HCT116 (cell line): ENCODE measurements at regions not wholly inside any gene's neighbourhood (a gene's known extent, or its start where the extent isn't known, plus 50 kb on each side); places are given as distances from the start of the nearest gene placed in this dataset.

Experiments used
- ATAC-seq: fragments of 200-7000 bp; cut with Tn5 transposase; 2 replicates; pipeline ENCODE4 v1.9.1; 2020; ENCODE audit warnings: mild to moderate bottlenecking, moderate library complexity
- BruUV-seq: library from RNA; stranded (reverse); fragments of 400-500 nt; replicated peaks from 2 replicates; lab custom pipeline; 2021; lab: Mats Ljungman, UMichigan
- CTCF ChIA-PET: fragments of 300-600 bp; sonication (Branson Sonifier 250); formaldehyde crosslinking; loops from one replicate; lab custom pipeline; 2021; ENCODE audit warnings: antibody characterized with exemption; lab: Charles Lee
- POLR2A ChIA-PET: fragments of 300-600, 350-600 bp; sonication (Branson Sonifier 250); formaldehyde crosslinking; loops from one replicate; lab custom pipeline; 2021; ENCODE audit warnings: antibody characterized with exemption; lab: Charles Lee
- RAD21 ChIA-PET, 2 experiments: fragments of 300-600 bp; sonication (Branson Sonifier 250); formaldehyde crosslinking; loops; one replicate each; lab custom pipeline; 2023; ENCODE audit warnings: low total read pairs in 2 of 2; ENCODE audit not compliant: uncharacterized antibody in 2 of 2, unreplicated experiment in 2 of 2, low non-redundant PET in 1 of 2; lab: Charles Lee
- DNase-seq: peaks from one replicate; pipeline ENCODE4 v3.0.0-alpha.2; 2010; ENCODE audit warnings: low read depth, low spot score
- H2AFZ ChIP-seq: fragments of 200-600 bp; shearing (Covaris generic), sonication (generic); 2 replicates; pipeline ENCODE4 v1.6.1; 2017; ENCODE audit warnings: low read depth, mixed run types, mixed read lengths, antibody characterized with exemption, low read length; ENCODE audit not compliant: poor library complexity, severe bottlenecking
- H3K27ac ChIP-seq: 2 replicates; pipeline ENCODE4 v1.5.1; 2012; ENCODE audit warnings: low read depth, low read length
- H3K27me3 ChIP-seq: fragments of 200-600 bp; sonication (generic); 2 replicates; pipeline ENCODE4 v1.6.1; 2016; ENCODE audit warnings: mixed run types, low read length, mixed read lengths; ENCODE audit not compliant: insufficient read depth
- H3K36me3 ChIP-seq, 2 experiments: fragments of 200-500 bp in 1 of 2; fragments of 200-600 bp in 1 of 2; sonication (Bioruptor generic) in 1 of 2; sonication (generic) in 1 of 2; 2 replicates each; pipeline versions ENCODE4 v1.5.1 to v1.6.1; 2014 to 2016; ENCODE audit warnings: low read length in 2 of 2, inconsistent platforms in 1 of 2, mixed read lengths in 1 of 2, mixed run types in 1 of 2; ENCODE audit not compliant: insufficient read depth in 2 of 2, control insufficient read depth in 1 of 2
- H3K4me1 ChIP-seq, 2 experiments: fragments of 200-600 bp in 1 of 2; sonication (generic) in 1 of 2; 2 replicates each; pipeline versions ENCODE4 v1.5.1 to v1.6.1; 2012 to 2017; ENCODE audit warnings: low read length in 2 of 2, inconsistent platforms in 1 of 2, mild to moderate bottlenecking in 1 of 2, mixed read lengths in 1 of 2, mixed run types in 1 of 2, moderate library complexity in 1 of 2; ENCODE audit not compliant: insufficient read depth in 2 of 2, control insufficient read depth in 1 of 2
- H3K4me2 ChIP-seq: fragments of 200-600 bp; sonication (generic); 2 replicates; pipeline ENCODE4 v1.6.1; 2017; ENCODE audit warnings: mixed run types, low read length, mixed read lengths
- H3K4me3 ChIP-seq, 2 experiments: fragments of 200-600 bp in 1 of 2; sonication (generic) in 1 of 2; replicated peaks in 1 of 2; 2 replicates each; pipeline ENCODE4 v1.5.1; 2011 to 2016; ENCODE audit warnings: low read length in 2 of 2, control low read depth in 1 of 2, low read depth in 1 of 2, mild to moderate bottlenecking in 1 of 2, mixed read lengths in 1 of 2, mixed run types in 1 of 2
- H3K79me2 ChIP-seq: fragments of 200-600 bp; sonication (generic); 2 replicates; pipeline ENCODE4 v1.6.1; 2017; ENCODE audit warnings: mild to moderate bottlenecking, mixed run types, low read length, moderate library complexity, mixed read lengths; ENCODE audit not compliant: insufficient read depth
- H3K9ac ChIP-seq: fragments of 200-600 bp; sonication (generic); 2 replicates; pipeline ENCODE4 v1.6.1; 2016; ENCODE audit warnings: low read length, mixed read lengths
- H3K9me2 ChIP-seq: fragments of 200-600 bp; sonication (generic), shearing (Covaris generic); 2 replicates; pipeline ENCODE4 v1.6.1; 2017; ENCODE audit warnings: mixed run types, mild to moderate bottlenecking, moderate library complexity; ENCODE audit not compliant: insufficient read depth
- H3K9me3 ChIP-seq, 2 experiments: fragments of 200-500 bp in 1 of 2; fragments of 200-600 bp in 1 of 2; sonication (Bioruptor generic) in 1 of 2; sonication (generic) in 1 of 2; 2 replicates each; pipeline ENCODE4 v1.6.1; 2014 to 2017; ENCODE audit warnings: low read length in 2 of 2, mixed read lengths in 2 of 2, inconsistent platforms in 1 of 2, low read depth in 1 of 2, mild to moderate bottlenecking in 1 of 2, mixed run types in 1 of 2, moderate library complexity in 1 of 2; ENCODE audit not compliant: control insufficient read depth in 1 of 2, insufficient read depth in 1 of 2
- H4K20me1 ChIP-seq: fragments of 200-600 bp; sonication (generic), shearing (Covaris generic); 2 replicates; pipeline ENCODE4 v1.6.1; 2017; ENCODE audit warnings: mixed run types, mild to moderate bottlenecking, moderate library complexity; ENCODE audit not compliant: insufficient read depth
- ATF3 ChIP-seq: IDR thresholded peaks from 2 replicates; pipeline ENCODE4 v1.6.1; 2012
- EGR1 ChIP-seq: IDR thresholded peaks from 2 replicates; pipeline ENCODE4 v1.6.1; 2012; ENCODE audit warnings: low read depth
- ELF1 ChIP-seq: IDR thresholded peaks from 2 replicates; pipeline ENCODE4 v1.6.1; 2012; ENCODE audit warnings: low read depth, borderline replicate concordance
- EZH2 ChIP-seq: fragments of 200-600 bp; sonication (generic); IDR thresholded peaks from 2 replicates; pipeline ENCODE4 v1.6.1; 2017; ENCODE audit warnings: antibody characterized with exemption, mixed run types
- EZH2phosphoT487 ChIP-seq: fragments of 200-600 bp; IDR thresholded peaks from 2 replicates; pipeline ENCODE4 v1.6.1; 2018; ENCODE audit warnings: antibody characterized with exemption, borderline replicate concordance
- FOSL1 ChIP-seq: IDR thresholded peaks from 2 replicates; pipeline ENCODE4 v1.6.1; 2012; ENCODE audit warnings: low read depth
- JUND ChIP-seq: IDR thresholded peaks from 2 replicates; pipeline ENCODE4 v1.6.1; 2012
- MAX ChIP-seq: IDR thresholded peaks from 2 replicates; pipeline ENCODE4 v1.6.1; 2012
- POLR2A ChIP-seq: IDR thresholded peaks from 2 replicates; pipeline ENCODE4 v1.7.0; 2011; ENCODE audit warnings: borderline replicate concordance; ENCODE audit not compliant: insufficient read depth, insufficient read length; ENCODE audit errors: extremely low read depth
- POLR2AphosphoS5 ChIP-seq: IDR thresholded peaks from 2 replicates; pipeline ENCODE4 v1.6.1; 2011; ENCODE audit warnings: mild to moderate bottlenecking, low read depth, low read length, moderate library complexity
- RAD21 ChIP-seq: IDR thresholded peaks from 2 replicates; pipeline ENCODE4 v1.6.1; 2012; ENCODE audit warnings: low read depth, mild to moderate bottlenecking
- SIN3A ChIP-seq: IDR thresholded peaks from 2 replicates; pipeline ENCODE4 v1.6.1; 2012; ENCODE audit warnings: low read depth
- SP1 ChIP-seq: IDR thresholded peaks from 2 replicates; pipeline ENCODE4 v1.6.1; 2012; ENCODE audit warnings: low read depth
- SRF ChIP-seq: IDR thresholded peaks from 2 replicates; pipeline ENCODE4 v1.6.1; 2012; ENCODE audit warnings: low read depth
- TCF7L2 ChIP-seq: IDR thresholded peaks from 2 replicates; pipeline ENCODE4 v1.7.0; 2011; ENCODE audit warnings: borderline replicate concordance, inconsistent platforms; ENCODE audit not compliant: insufficient read depth, insufficient read length; ENCODE audit errors: extremely low read depth
- YY1 ChIP-seq: IDR thresholded peaks from 2 replicates; pipeline ENCODE4 v1.6.1; 2011; ENCODE audit warnings: low read length, low read depth, moderate library complexity, mild to moderate bottlenecking; ENCODE audit not compliant: insufficient replicate concordance; ENCODE audit errors: extremely low read depth
- ZFX ChIP-seq: fragments of 450-650 bp; IDR thresholded peaks from 2 replicates; pipeline ENCODE4 v1.6.1; 2017
- ZNF274 ChIP-seq: fragments of 200-500 bp; sonication (Bioruptor generic); IDR thresholded peaks from 2 replicates; pipeline ENCODE4 v1.6.1; 2014; ENCODE audit warnings: mild to moderate bottlenecking, low read depth, low read length, inconsistent platforms
- intact Hi-C: fragments of 100-400 bp; cut with micrococcal nuclease; formaldehyde crosslinking; loops from 2 replicates; pipeline ENCODE4 v1.10.0; 2022
- TF ChIP-seq, protein P1 (sequence below): IDR thresholded peaks from 2 replicates; pipeline ENCODE4 v1.6.1; 2011; ENCODE audit warnings: mild to moderate bottlenecking, low read length, moderate library complexity; ENCODE audit not compliant: insufficient replicate concordance; ENCODE audit errors: extremely low read depth

- TF ChIP-seq ZNF274 = no peak
- no peak for TF ChIP-seq EZH2phosphoT487
- TF ChIP-seq RAD21 = no peak
- no peak for TF ChIP-seq POLR2A
- TF ChIP-seq JUND = no peak
- TF ChIP-seq, all 23 proteins: peak for 0
Measured at GRCh38 chr11:109490953-109491635, 69.1 kb downstream of the C11orf87 start (continued).

DNA sequence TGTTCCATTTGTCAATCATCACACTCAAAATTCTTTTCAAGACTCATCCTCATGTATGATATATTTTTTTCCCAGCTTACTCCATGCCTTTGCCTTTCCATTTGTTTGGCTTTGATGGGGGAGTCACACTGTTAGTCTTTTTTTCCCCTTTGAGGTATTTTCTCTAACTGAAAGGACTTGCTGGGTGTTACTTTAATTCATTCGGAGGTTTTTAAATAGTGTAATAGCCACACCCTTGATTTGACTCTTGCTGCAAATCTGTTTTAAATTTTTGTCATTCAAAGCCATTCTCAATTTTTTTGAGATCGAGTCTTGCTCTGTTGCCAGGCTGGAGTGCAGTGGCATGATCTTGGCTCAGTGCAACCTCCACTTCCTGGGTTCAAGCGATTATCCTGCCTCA, 84.1 kb downstream of the C11orf87 start:
- DNase-seq (no peak), ATAC-seq (no peak)
- Histone ChIP-seq H2AFZ (no peak overlapping the region), H3K9me3 (no peaks in the 10 kb centered on the region), H3K36me3 (no peaks in the 10 kb centered on the region), H3K4me3 (no peak overlapping the region), H3K4me2 (no peak overlapping the region), H4K20me1 (no peaks in the 10 kb centered on the region)
- ChIA-PET POLR2A (no interaction called here), RAD21 (no interaction called here)
- TF ChIP-seq ATF3 (no peak), POLR2AphosphoS5 (no peak), EGR1 (no peak), YY1 (no peak), ZFX (no peak), FOSL1 (no peak), TCF7L2 (no peak), MAX (no peak), SP1 (no peak), EZH2 (no peak), SRF (no peak), EZH2phosphoT487 (no peak), SIN3A (no peak), JUND (no peak), ELF1 (no peak)
- TF ChIP-seq, protein P1, sequence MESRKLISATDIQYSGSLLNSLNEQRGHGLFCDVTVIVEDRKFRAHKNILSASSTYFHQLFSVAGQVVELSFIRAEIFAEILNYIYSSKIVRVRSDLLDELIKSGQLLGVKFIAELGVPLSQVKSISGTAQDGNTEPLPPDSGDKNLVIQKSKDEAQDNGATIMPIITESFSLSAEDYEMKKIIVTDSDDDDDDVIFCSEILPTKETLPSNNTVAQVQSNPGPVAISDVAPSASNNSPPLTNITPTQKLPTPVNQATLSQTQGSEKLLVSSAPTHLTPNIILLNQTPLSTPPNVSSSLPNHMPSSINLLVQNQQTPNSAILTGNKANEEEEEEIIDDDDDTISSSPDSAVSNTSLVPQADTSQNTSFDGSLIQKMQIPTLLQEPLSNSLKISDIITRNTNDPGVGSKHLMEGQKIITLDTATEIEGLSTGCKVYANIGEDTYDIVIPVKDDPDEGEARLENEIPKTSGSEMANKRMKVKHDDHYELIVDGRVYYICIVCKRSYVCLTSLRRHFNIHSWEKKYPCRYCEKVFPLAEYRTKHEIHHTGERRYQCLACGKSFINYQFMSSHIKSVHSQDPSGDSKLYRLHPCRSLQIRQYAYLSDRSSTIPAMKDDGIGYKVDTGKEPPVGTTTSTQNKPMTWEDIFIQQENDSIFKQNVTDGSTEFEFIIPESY = no peak
- TF ChIP-seq, all 23 proteins: peak for 0
- Histone ChIP-seq H3K27ac (no peak overlapping the region), H3K9ac (no peak overlapping the region), H3K27me3 (no peaks in the 10 kb centered on the region), H3K4me1 (no peaks in the 10 kb centered on the region), H3K79me2 (no peaks in the 10 kb centered on the region), H3K9me2 (no peaks in the 10 kb centered on the region)
- BruUV-seq = no TSS peak
- CTCF ChIA-PET = no interaction called here
- intact Hi-C loops = no loop called here
